ENCODE measurements at regions not wholly inside any gene's neighbourhood (a gene's known extent, or its start where the extent isn't known, plus 50 kb on each side); places are given as distances from the start of the nearest gene placed in this dataset.

DNA sequence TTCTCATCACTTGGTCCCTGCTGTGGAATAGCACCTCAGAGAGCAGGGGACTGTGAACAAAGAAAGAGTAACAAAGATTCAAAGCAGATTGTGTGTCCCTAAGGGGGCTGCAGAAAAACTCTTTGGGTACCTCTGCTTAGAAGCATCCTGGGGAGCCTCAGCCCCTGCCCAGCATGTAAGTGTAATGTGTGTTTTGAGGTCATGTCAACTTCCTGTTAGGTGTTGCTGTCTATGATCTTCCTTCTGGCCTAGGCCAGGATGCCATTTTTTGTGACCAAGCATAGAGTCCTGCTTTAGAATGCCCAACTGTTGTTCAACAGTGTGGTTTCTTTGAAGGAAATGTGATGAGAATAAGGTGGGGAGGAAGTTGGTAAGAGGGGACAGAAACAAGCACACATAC, 77.1 kb upstream of the BCL6 start:
- Mint-ChIP-seq H3K36me3 (ENCODE audit: insufficient read depth in 1 of 3, low read depth in 3 of 3) (peaks cover 0 to 5% (median 0%) of the 10 kb centered on the region in 3 experiments; a peak in 1 of 7 replicates), H3K4me3 (no peak overlapping the region), H3K27me3 (ENCODE audit: low read depth) (no peaks in the 10 kb centered on the region), H3K9me3 (peaks cover under 1 to 4% of the 10 kb centered on the region in 2 experiments; a peak in 1 of 5 replicates), H3K4me1 (no peaks in the 10 kb centered on the region), H3K27ac (no peak overlapping the region)
- no peak overlapping the region for H3K4ac ChIP-seq (ENCODE audit: low read depth, low read length)
- H2BK20ac ChIP-seq (ENCODE audit: low read depth, low read length, poor library complexity, severe bottlenecking): no peak overlapping the region
- H4K91ac ChIP-seq (ENCODE audit: insufficient read length, low read depth, low read length): no peak overlapping the region
- no peak overlapping the region for H2BK15ac ChIP-seq (ENCODE audit: low read depth, low read length)
- H3K4me1 ChIP-seq (ENCODE audit: insufficient read depth, low read length): no peaks in the 10 kb centered on the region
- H3K9me3 ChIP-seq (ENCODE audit: control insufficient read depth, low read depth, low read length): no peaks in the 10 kb centered on the region
- H3K18ac ChIP-seq (ENCODE audit: insufficient read length, low read depth, low read length): no peak overlapping the region
- no peak for DNase-seq
- no peaks in the 10 kb centered on the region for H3K79me2 ChIP-seq (ENCODE audit: insufficient read depth, low read length)
- no peak overlapping the region for H4K5ac ChIP-seq (ENCODE audit: insufficient read length, low read depth, low read length)
- H2AK5ac ChIP-seq (ENCODE audit: insufficient read length, low read length): no peak overlapping the region
- H3K23ac ChIP-seq (ENCODE audit: insufficient read length, low read depth, low read length): no peak overlapping the region
- no peak overlapping the region for H2BK12ac ChIP-seq (ENCODE audit: insufficient read length, low read depth, low read length)
- H3K9ac ChIP-seq (ENCODE audit: extremely low read depth, insufficient read length, low read length): no peak overlapping the region
- no peak overlapping the region for H3K4me2 ChIP-seq (ENCODE audit: insufficient read depth, insufficient read length, low read length)
- H3T11ph ChIP-seq (ENCODE audit: low read length): no peak overlapping the region
- H2AFZ ChIP-seq (ENCODE audit: low read length): no peak overlapping the region
- no peak overlapping the region for H2BK120ac ChIP-seq (ENCODE audit: low read depth, low read length, poor library complexity, severe bottlenecking)
- TF ChIP-seq, protein P1, sequence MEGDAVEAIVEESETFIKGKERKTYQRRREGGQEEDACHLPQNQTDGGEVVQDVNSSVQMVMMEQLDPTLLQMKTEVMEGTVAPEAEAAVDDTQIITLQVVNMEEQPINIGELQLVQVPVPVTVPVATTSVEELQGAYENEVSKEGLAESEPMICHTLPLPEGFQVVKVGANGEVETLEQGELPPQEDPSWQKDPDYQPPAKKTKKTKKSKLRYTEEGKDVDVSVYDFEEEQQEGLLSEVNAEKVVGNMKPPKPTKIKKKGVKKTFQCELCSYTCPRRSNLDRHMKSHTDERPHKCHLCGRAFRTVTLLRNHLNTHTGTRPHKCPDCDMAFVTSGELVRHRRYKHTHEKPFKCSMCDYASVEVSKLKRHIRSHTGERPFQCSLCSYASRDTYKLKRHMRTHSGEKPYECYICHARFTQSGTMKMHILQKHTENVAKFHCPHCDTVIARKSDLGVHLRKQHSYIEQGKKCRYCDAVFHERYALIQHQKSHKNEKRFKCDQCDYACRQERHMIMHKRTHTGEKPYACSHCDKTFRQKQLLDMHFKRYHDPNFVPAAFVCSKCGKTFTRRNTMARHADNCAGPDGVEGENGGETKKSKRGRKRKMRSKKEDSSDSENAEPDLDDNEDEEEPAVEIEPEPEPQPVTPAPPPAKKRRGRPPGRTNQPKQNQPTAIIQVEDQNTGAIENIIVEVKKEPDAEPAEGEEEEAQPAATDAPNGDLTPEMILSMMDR (conservative IDR thresholded peaks at IDR 0.05): no peak
- H3K79me1 ChIP-seq (ENCODE audit: insufficient read depth, low read depth, low read length, poor library complexity, severe bottlenecking): no peaks in the 10 kb centered on the region
- H3K14ac ChIP-seq (ENCODE audit: insufficient read depth, low read length): no peak overlapping the region
- H4K8ac ChIP-seq (replicated peaks; ENCODE audit: insufficient read length, low read depth, low read length): no peak overlapping the region
- H3K56ac ChIP-seq (ENCODE audit: insufficient read length, low read depth, low read length): no peak overlapping the region
- H3K27me3 ChIP-seq (ENCODE audit: insufficient read depth, low read length): no peaks in the 10 kb centered on the region
- H3K23me2 ChIP-seq (ENCODE audit: insufficient read length, low read depth, low read length, poor library complexity, severe bottlenecking): no peaks in the 10 kb centered on the region
- H3K27ac ChIP-seq (ENCODE audit: insufficient read length, low read depth, low read length): no peak overlapping the region
- no peak overlapping the region for H2BK5ac ChIP-seq (ENCODE audit: insufficient read length, low read length)
- H4K20me1 ChIP-seq (ENCODE audit: control insufficient read depth, insufficient read depth, insufficient read length): no peaks in the 10 kb centered on the region

All from H9 (cell line).